ENCODE measurements at regions not wholly inside any gene's neighbourhood (a gene's known extent, or its start where the extent isn't known, plus 50 kb on each side); places are given as distances from the start of the nearest gene placed in this dataset.

DNA sequence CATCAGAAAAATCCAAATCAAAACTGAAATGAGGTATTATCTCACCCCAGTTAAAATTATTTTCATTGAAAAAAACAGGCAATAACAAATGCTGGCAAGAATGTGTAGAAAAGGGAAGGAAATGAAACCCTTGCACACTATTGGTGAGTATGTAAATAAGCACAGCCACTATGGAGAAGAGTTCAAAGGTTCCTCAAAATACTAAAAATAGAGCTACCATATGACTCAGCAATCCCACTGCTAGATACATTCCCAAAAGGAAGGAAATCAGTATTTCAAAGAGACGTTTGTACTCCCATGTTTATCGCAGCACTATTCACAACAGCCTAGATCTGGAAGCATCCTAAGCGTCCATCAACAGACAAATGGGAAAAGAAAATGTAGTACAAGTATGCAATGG lies 932.4 kb downstream of the PCDH18 start:
- TF ChIP-seq POLR2A (IDR thresholded peaks at IDR 0.05; ENCODE audit: low read length) (no peak), GATA1 (IDR thresholded peaks at IDR 0.05; ENCODE audit: low read depth, low read length) (no peak)

Data from erythroblast (primary cell).